Activated CD8-positive, alpha-beta memory T cell treated with anti-CD3 and anti-CD28 coated beads for 48 hours (primary cell): ENCODE measurements at regions not wholly inside any gene's neighbourhood (a gene's known extent, or its start where the extent isn't known, plus 50 kb on each side); places are given as distances from the start of the nearest gene placed in this dataset.

Experiments
- DNase-seq, 3 experiments: peaks; one replicate each; pipeline ENCODE4 v3.0.0-alpha.2; 2020; ENCODE audit warnings: low read depth in 2 of 3, low spot score in 2 of 3

- no peak for DNase-seq
Observed at GRCh38 chr1:38125837-38126520, 79.4 kb upstream of the POU3F1 start.

- DNase-seq: no peak
Observed at GRCh38 chr1:38125016-38125415, 78.4 kb upstream of the POU3F1 start.

DNA sequence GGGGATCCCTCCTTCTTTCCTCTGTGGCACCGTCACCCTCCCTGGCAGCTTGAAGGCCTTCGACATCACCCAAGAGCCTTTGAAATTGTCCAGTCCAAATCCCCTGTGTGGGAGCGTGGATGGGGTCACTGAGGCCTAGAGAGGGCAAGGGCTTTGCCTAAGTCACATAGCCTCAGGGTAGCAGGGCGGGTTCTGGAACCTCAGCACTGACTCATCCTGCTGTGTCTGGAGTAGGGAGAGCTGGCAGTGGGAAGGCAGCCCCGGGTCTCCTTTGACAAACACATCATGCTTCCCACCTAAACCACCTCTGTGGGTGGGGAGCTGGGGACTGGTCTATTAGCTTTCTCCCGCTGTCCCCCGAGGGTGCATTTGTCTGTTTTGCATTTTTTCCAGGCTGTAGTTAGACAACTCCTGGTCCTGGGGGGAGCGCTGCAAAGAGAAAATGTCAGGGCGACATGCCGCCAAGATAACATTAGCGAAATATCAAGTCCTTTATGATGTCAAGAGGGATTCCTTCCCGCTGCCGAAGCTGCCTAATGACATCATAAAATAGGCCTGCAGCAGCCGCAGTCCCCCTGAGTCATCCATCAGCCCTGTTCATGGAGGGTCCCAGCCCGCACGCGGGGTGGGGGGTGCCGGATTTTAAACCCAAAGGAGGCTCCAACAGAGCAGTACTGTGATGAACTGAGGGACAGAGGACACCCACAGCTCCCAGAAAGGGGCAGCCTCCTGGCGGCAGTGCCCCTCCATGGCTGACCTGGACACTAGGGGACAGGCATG, 77.0 kb upstream of the POU3F1 start:
- no peak for DNase-seq

GRCh38 chr1:38121231-38121680, 74.7 kb upstream of the POU3F1 start:
- DNase-seq: no peak

DNA sequence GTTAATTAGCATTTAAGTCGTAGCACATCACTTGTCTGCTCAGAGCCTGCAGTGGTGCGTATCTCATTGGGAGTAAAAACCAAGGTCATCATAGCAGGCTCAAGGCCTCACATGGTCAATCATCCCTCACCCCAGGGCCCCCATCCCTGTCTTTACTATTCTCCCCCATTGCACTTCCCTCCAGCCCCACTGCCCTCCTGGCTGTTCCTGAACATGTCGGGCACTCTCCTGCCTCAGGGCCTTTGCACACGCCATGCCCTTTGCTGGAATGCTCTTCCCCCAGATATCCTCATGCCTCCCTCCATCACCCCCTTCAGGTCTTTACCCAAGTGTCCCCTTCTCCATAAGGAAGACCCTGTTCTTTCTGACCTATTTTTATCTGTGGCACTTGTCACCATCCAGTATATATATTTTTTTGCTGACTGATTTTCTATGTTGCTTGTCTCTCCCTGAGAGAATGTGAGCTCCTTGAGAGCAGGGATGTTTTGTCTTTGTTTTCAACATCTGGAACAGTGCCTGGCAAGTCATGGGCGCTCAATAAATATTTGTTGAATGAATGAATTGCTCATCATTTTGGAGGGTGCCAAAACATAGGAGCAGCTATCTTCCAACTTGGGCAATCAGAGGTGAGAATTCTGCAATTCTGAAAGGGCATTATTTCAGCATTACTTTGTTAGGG, 74.1 kb upstream of the POU3F1 start:
- DNase-seq: no peak

DNA sequence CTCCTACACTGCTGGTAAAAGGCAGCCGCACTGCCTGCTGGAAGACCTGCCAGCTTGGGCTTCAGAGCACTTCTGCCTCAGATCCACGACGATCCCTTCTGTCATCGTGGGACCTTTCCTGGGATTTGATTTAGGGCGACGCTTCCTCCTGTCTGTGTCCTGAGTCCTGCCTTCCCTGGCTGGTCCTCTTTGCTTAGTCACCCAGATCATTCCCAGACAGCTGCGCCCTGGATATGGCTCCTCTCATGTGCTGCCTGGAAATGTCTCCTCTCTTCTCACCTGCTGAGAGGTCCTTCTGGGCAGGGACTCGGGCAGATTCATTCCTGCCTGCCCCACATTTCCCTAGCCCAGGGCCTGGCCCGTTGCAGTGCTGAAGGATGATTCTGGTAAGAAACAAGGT, 72.4 kb upstream of the POU3F1 start:
- DNase-seq: no peak

GRCh38 chr1:38117444-38117887, 70.9 kb upstream of the POU3F1 start:
- no peak for DNase-seq

DNA sequence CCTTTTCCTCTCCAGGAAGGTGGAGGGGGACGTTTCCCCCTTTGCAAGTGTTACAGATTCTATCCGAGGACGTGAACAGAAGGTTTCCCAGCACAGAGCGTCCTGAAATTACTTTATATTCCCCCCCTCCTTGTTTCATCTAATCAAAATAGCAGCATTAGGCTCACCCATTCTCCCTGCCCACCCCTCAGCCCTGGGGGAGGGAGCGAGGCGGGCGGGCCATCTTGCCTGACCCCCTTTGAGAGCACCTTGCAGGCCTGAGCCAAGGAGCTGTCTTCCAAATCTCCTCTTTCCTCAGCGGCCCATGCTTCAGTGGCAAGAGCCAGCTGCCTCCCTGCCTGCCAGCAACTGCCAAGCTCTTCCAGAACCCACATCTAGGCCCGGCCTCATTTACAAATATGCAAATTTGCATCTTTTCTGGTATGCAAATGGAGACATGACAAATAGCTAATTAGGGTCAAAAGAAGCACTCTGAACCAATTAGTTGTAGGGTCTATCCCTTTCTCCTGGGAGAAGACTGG, 69.1 kb upstream of the POU3F1 start:
- no peak for DNase-seq

- DNase-seq: no peak
Observed at GRCh38 chr1:38115226-38115625, 68.6 kb upstream of the POU3F1 start.

DNA sequence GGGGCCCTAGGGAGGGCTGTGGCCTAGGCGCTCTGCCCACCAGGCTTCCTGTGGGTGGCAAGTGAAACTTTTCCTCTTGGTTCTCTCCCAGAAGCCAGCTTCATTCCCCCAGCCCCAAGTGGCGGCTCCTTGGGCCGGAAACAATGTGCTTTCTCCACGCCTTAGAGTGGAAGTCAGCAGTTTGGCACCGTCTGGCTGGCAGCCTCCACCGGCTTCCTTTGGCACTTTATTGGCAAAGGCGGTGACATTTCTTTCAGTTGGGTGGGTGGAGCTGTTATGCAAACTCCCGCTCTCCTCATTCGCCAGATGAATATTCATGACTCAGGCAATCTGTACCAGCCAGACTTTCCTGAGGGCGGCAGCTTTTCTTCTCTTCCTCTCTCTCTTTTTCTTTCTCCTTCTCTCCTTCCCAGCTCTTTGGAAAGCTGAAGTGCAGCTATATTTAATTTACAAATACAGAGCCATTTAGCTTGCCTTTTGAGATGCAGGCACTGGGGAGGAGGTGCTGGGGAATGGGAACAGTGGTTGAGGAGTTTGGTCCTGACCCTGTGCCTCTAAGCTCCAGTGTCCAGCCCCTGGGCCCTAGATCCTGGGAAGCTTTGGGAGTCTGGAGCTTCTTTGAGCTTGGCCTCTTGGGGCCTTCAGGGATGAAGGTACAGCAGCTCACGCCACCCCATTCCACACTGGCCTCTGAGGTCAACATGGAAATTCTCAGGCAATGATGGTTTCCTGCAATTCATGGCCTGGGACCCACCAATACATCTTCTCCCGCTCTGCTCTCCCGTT, 67.8 kb upstream of the POU3F1 start:
- DNase-seq: no peak

DNA sequence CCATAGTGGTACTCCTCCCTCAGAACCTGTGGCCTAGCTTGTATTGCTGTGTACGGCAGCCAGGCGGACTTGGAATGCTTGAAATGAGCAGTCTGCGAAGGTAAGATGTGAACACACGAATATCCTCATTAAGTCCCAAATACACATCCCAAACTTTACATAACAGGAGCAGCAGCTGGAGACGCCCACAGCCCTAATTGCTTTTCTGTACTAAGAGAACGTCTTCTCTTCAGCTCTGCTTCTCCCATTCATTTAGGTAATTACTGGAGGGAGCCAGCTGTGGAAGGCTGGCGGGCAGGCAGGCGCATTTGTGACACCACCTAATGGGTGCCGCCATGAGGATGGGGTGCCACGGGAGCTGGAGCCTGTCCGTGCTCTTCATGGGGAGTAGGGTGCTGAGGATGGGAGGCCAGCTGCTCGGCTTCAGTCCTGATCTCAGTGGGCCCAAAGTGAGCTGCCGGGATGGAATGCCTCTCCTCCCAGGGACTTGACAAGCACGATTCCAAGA, 66.6 kb upstream of the POU3F1 start:
- no peak for DNase-seq

GRCh38 chr1:38111589-38111988, 65.0 kb upstream of the POU3F1 start:
- DNase-seq: no peak

GRCh38 chr1:38105267-38105666, 58.7 kb upstream of the POU3F1 start:
- no peak for DNase-seq

DNA sequence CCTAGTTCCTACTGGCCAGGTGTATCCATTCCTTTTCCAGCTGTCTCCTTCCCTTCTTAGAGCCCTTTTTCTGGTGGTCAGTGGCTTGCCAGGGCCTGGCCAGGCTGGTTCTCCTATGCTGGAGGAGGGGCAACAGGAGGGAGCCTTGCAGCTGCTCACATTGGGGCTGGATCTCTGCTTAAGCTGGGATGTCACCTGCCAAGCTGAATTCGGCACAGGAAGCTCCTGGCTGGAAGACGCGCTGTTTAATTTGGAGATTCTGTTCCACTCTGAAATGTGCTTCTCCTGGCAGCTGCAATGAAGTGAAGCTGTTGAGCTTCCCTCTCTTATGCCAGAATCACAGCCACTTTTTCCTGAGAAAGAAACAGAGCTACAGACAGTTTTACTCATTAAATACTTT, 56.0 kb upstream of the POU3F1 start:
- no peak for DNase-seq

GRCh38 chr1:38101037-38101785, 54.6 kb upstream of the POU3F1 start:
- DNase-seq: no peak

GRCh38 chr1:38098101-38098847, 51.7 kb upstream of the POU3F1 start:
- no peak for DNase-seq

DNA sequence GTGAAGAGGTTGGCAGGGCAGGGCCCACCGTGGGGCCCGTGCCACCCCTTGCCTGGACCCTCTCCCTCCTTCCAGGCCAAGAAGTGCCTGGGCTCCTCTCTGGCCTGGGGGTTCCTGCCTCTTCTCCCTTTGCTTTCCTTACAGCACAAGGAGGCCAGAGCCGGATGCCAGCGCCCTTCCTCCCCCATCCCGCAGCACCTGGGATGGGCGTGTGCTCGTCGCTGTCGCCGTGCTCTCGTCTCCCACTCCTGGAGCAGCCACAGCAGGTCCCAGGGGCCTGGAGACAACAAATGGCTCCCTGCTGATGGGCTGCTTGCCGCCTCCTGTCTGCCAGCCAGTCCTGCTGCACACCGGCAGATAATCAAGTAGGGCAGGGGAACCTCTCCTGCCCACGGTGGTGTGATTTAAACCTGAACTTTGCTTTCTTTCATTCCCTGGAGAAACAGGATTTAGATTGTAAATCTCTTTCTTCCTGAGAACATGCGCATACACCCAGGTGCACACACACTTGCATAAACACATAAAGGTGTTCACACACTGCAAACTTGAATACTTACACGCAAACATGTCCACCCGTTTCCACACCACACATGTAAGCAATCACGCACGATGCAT, 50.8 kb upstream of the POU3F1 start:
- DNase-seq: no peak
